Stimulated activated naive B cell treated with anti-CD40 and anti-IgM and Interleukin-4, amounts not matched to agents 10 μg/mL and 1 μg/mL and 100 μg/mL, for 72 hours (primary cell): ENCODE measurements at regions not wholly inside any gene's neighbourhood (a gene's known extent, or its start where the extent isn't known, plus 50 kb on each side); places are given as distances from the start of the nearest gene placed in this dataset.
"Not testable (repeated sequence)": the region's sequence is repeated elsewhere in the genome, so short reads cannot be mapped to it uniquely, and the experiment has no call there.

Experiments
- ATAC-seq, 2 donors: fragments of 150-1000 bp; cut with Tn5 transposase; replicated peaks; 2 replicates each; pipeline ENCODE4 v1.10.0; 2021; ENCODE audit warnings: moderate library complexity in 1 of 2
- DNase-seq: peaks from one replicate; pipeline ENCODE4 v3.0.0; 2021
- H3K27ac Mint-ChIP-seq: one replicate; pipeline ENCODE4 v1.8.0; 2022; ENCODE audit warnings: mild to moderate bottlenecking, mixed read lengths
- H3K27me3 Mint-ChIP-seq, 2 donors: one replicate each; pipeline ENCODE4 v1.8.0; 2022; ENCODE audit warnings: mixed read lengths in 2 of 2
- H3K36me3 Mint-ChIP-seq, 2 donors: one replicate each; pipeline ENCODE4 v1.8.0; 2022; ENCODE audit warnings: mixed read lengths in 2 of 2, mild to moderate bottlenecking in 1 of 2
- H3K4me1 Mint-ChIP-seq, 2 donors: one replicate each; pipeline ENCODE4 v1.8.0; 2022; ENCODE audit warnings: mixed read lengths in 2 of 2, mild to moderate bottlenecking in 1 of 2
- H3K4me3 Mint-ChIP-seq, 2 donors: one replicate each; pipeline ENCODE4 v1.8.0; 2022; ENCODE audit warnings: mild to moderate bottlenecking in 2 of 2, mixed read lengths in 2 of 2, moderate library complexity in 1 of 2
- H3K9me3 Mint-ChIP-seq, 2 donors: one replicate each; pipeline ENCODE4 v1.8.0; 2022; ENCODE audit warnings: mixed read lengths in 2 of 2, mild to moderate bottlenecking in 1 of 2

GRCh38 chr20:25965203-25965602, 268.6 kb upstream of the ZNF337 start:
- DNase-seq, ATAC-seq, H3K27ac Mint-ChIP-seq, H3K36me3 Mint-ChIP-seq, H3K9me3 Mint-ChIP-seq, H3K27me3 Mint-ChIP-seq, H3K4me3 Mint-ChIP-seq, H3K4me1 Mint-ChIP-seq: not testable (repeated sequence)

DNA sequence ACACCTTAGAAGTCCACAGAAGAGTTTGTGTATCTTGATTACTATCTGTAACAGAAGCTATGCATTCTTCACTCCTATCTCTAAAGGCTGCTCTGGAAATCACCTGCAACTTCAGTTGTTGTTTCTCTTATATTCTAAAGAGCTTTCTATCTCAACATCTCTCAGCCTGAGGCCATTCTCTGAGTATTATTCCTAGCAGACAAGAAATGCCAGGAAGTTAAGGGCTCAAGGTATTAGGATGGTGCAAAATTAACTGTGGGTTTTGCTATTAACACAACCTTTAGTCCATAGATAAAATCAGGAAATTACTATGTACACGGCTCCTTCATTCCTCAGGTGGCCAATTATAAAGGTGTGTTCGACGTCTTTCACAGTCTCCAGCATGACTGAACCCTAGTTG, 257.2 kb upstream of the ZNF337 start:
- not testable (repeated sequence) for ATAC-seq, H3K9me3 Mint-ChIP-seq, H3K4me3 Mint-ChIP-seq, DNase-seq, H3K36me3 Mint-ChIP-seq, H3K27ac Mint-ChIP-seq, H3K27me3 Mint-ChIP-seq, H3K4me1 Mint-ChIP-seq

GRCh38 chr20:25935230-25935629, 238.6 kb upstream of the ZNF337 start:
- H3K4me3 Mint-ChIP-seq, ATAC-seq, H3K36me3 Mint-ChIP-seq, H3K4me1 Mint-ChIP-seq, DNase-seq, H3K27ac Mint-ChIP-seq, H3K9me3 Mint-ChIP-seq: not testable (repeated sequence)
- peaks cover 4 to 12% of the 10 kb centered on the region in 2 donors for H3K27me3 Mint-ChIP-seq

DNA sequence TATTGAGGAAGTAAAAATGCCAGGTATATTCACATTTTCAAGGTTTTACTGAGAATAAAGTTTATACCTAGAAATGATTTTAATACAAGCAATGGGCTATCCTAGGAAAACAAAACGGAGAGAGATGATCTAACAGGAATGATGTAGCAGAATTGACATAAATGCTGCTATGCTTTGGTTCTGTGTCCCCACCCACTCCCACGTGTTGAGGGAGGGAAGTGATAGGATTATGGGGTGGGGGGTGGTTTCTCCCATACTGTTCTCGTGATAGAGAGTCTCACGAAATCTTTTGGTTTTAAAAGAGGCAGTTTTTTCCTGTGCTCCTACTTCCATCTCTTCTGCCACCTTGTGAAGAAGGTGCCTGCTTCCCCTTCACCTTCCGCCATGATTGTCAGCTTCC, 236.2 kb upstream of the ZNF337 start:
- H3K27me3 Mint-ChIP-seq, ATAC-seq, DNase-seq, H3K4me1 Mint-ChIP-seq, H3K4me3 Mint-ChIP-seq, H3K9me3 Mint-ChIP-seq, H3K36me3 Mint-ChIP-seq, H3K27ac Mint-ChIP-seq: not testable (repeated sequence)

GRCh38 chr20:25932170-25932569, 235.5 kb upstream of the ZNF337 start:
- H3K9me3 Mint-ChIP-seq, H3K4me3 Mint-ChIP-seq, ATAC-seq, H3K4me1 Mint-ChIP-seq, H3K27me3 Mint-ChIP-seq, H3K36me3 Mint-ChIP-seq, DNase-seq, H3K27ac Mint-ChIP-seq: not testable (repeated sequence)

- not testable (repeated sequence) for H3K27ac Mint-ChIP-seq, DNase-seq, H3K9me3 Mint-ChIP-seq, H3K4me3 Mint-ChIP-seq, H3K36me3 Mint-ChIP-seq, ATAC-seq
- H3K27me3 Mint-ChIP-seq, result peaks cover 7 to 18% of the 10 kb centered on the region in 2 donors
- peaks cover 0 to 10% of the 10 kb centered on the region in 2 donors for H3K4me1 Mint-ChIP-seq
Observed at GRCh38 chr20:25902321-25902720, 205.7 kb upstream of the ZNF337 start.

- H3K4me1 Mint-ChIP-seq, H3K9me3 Mint-ChIP-seq, H3K27me3 Mint-ChIP-seq, H3K36me3 Mint-ChIP-seq, H3K4me3 Mint-ChIP-seq, H3K27ac Mint-ChIP-seq, DNase-seq, ATAC-seq: not testable (repeated sequence)
Observed at GRCh38 chr20:25898663-25899062, 202.0 kb upstream of the ZNF337 start.

DNA sequence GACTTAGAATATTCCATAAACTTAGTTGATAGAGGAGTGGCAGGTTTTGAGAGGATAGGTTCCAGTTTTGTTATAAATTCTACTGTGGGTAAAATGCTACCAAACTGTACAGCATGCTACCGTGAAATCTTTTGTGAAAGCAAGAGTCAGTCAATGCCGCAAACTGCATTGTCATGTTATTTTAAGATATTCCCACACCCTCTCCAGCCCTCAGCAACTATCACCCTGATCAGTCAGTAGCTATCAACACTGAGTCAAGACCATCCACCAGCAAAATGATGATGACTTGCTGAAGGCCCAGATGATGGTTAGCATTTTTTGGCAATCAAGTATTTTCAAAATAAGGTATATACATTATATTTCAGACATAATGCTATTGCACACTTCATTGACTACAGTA, 182.4 kb upstream of the ZNF337 start:
- not testable (repeated sequence) for H3K4me1 Mint-ChIP-seq, H3K27ac Mint-ChIP-seq, H3K4me3 Mint-ChIP-seq, ATAC-seq, H3K9me3 Mint-ChIP-seq, H3K36me3 Mint-ChIP-seq, DNase-seq
- H3K27me3 Mint-ChIP-seq, result peaks cover 21 to 27% of the 10 kb centered on the region in 2 donors

DNA sequence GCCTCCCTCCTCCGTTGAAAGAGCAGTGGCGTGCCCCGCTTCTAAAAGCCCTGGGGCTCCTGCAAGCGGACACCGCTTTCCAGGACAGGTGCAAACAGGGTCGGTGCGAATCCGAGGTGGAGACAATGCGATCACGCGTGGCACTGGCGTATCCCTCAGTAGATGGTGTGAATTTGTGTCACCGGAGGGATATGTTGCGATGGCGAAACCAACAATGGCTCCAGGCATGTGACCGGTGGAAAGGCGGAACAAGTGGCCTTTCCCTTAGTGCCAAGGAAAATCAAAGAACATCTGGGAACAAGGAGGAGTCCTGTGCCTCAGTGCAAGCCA, 172.0 kb upstream of the ZNF337 start:
- H3K36me3 Mint-ChIP-seq, H3K9me3 Mint-ChIP-seq, ATAC-seq, H3K4me3 Mint-ChIP-seq, DNase-seq, H3K27ac Mint-ChIP-seq: not testable (repeated sequence)
- peaks cover 17 to 29% of the 10 kb centered on the region in 2 donors for H3K4me1 Mint-ChIP-seq
- H3K27me3 Mint-ChIP-seq, result peaks cover 54 to 56% of the 10 kb centered on the region in 2 donors

DNA sequence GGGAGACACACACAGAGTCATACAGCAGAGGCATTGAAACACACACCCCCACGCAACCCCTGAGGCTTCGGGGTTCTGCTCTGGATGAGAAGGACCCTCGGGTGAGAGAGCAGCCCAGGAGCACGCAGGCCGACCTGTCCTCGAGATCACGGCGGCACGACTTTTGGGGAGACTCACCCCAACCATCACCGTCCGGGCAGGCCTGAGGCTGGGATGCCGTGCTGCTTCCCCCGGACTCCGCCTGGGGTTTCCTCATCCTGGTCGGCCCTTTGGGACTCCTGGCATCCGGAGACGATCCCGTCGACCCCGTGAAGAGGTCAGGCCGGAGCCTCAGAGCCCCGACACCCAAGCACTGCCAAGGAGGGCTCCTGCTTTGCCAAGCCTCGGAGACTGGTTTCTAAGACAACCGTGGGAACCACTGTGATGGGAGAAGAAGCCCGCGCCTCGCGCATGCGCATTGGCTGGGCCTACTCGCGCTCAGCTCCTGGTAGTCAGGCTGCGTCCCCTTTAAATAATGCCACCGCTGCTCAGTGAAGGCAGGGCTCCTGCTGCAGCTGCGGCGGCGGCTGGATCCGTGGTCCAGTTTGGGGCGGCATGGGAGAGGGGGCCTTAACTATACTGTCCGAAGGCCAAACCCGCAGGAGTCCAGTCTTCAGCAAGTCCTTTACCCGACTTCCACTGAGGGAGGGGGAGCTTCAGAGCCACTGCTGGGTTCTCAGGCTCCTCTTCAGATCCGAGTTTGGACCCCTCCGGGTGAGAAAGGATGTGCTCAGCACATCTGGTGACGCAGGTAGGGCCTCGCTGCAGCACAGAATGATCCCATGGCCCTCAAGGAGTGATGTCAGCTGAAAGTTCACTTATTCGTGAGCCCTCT, 171.4 kb upstream of the ZNF337 start:
- peaks cover 19 to 35% of the 10 kb centered on the region in 2 donors for H3K4me1 Mint-ChIP-seq
- peak overlapping the region; percentile 21 for H3K27ac Mint-ChIP-seq
- H3K36me3 Mint-ChIP-seq, result peaks cover 1 to 3% of the 10 kb centered on the region in 2 donors
- peak overlapping the region in 1 of 2 donors; percentile 64 for H3K4me3 Mint-ChIP-seq
- peaks cover 58 to 62% of the 10 kb centered on the region in 2 donors for H3K27me3 Mint-ChIP-seq
- ATAC-seq (peak; percentile 70 to 80), DNase-seq (no peak)
- peaks cover 6 to 8% of the 10 kb centered on the region in 2 donors for H3K9me3 Mint-ChIP-seq

DNA sequence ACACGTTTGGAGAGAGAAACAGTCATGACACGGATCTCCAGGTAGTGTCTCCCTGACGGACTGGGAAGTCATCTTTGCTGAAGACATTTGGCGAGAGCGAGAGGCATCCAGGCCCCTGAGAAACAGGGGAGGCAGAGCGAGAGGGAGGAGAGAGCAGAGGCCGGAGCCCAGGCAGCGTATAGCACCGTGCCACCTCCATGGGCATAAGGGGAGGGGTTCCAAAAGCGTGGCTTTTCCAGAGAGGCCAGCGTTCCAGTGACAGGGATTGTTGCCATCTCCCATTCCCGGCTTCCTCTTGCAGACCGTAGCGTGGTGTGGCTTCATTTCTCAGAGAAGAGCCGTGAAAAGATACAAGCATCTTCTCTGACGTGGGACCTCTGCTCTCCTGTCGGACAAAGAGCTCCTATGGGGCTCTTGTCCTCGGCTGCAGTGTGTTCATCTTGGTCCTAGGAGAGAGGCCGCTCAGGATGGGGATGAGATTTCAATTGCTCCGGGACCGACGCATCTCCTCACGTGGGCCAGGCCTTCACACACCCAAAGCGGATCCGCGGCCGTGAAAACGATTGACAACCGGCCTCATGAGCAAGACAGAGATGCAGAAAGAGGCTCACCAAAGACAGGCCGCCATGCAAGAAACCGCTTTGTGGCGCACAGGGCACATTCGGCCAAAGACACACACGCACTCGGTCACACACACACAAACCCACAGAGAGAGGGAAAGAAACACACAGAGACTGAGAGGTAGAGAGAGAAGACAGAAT, 170.5 kb upstream of the ZNF337 start:
- H3K27ac Mint-ChIP-seq, H3K36me3 Mint-ChIP-seq, ATAC-seq, DNase-seq, H3K9me3 Mint-ChIP-seq: not testable (repeated sequence)
- H3K4me1 Mint-ChIP-seq, result peaks cover 25 to 43% of the 10 kb centered on the region in 2 donors
- H3K27me3 Mint-ChIP-seq, result peaks cover 66 to 70% of the 10 kb centered on the region in 2 donors
- peak overlapping the region in 1 of 2 donors; percentile 64 for H3K4me3 Mint-ChIP-seq

DNA sequence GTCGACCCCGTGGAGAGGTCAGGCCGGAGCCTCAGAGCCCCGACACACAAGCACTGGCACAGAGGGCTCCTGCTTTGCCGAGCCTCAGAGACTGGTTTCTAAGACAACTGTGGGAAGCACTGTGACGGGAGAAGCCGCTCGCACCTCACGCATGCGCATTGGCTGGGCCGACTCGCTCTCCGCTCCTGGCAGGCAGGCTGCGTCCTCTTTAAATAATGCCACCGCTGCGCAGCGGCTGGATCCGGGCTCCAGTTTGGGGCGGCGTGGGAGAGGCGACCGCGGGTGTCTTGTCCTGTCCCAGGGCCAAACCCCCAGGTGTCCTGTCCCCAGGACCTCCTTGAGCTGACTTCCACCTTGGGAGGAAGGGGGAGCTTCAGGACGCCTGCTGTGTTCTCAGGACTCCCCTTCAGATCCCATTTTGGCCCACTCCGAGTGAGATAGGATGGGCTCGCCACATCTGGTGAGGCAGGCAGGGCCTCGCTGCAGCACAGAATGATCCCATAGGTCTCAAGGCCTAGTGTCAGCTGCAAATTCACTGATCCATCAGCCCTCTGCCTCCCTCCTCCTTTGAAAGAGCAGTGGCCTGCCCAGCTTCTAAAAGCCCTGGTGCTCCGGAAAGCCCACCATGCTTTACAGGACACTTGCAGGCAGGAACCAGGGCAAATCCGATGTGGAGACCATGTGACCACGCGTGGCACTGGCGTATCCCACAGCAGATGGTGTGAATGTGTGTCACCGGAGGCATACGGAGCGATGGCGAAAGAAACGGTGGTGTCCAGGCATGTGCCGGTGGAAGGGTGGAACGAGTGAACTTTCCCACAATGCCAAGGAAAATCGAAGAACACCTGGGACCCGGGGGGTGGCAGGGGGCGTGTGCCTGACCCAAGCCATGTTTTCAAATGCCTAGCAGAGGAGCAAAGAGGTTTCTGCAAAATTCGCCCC, 169.3 kb upstream of the ZNF337 start:
- H3K9me3 Mint-ChIP-seq, result peaks cover 6 to 8% of the 10 kb centered on the region in 2 donors
- H3K36me3 Mint-ChIP-seq, result peaks cover 1 to 7% of the 10 kb centered on the region in 2 donors
- H3K27ac Mint-ChIP-seq, result no peak overlapping the region
- H3K4me1 Mint-ChIP-seq, result peaks cover 29 to 56% of the 10 kb centered on the region in 2 donors
- peak overlapping the region; percentile 32 to 60 for H3K4me3 Mint-ChIP-seq
- DNase-seq (peak; percentile 59), ATAC-seq (peak; percentile 55 to 64)
- peaks cover 78 to 82% of the 10 kb centered on the region in 2 donors for H3K27me3 Mint-ChIP-seq

GRCh38 chr20:25864963-25865714, 168.5 kb upstream of the ZNF337 start:
- not testable (repeated sequence) for DNase-seq, H3K36me3 Mint-ChIP-seq, ATAC-seq, H3K27ac Mint-ChIP-seq
- H3K4me3 Mint-ChIP-seq, result peak overlapping the region; percentile 40 to 60
- peaks cover 6 to 11% of the 10 kb centered on the region in 2 donors for H3K9me3 Mint-ChIP-seq
- H3K27me3 Mint-ChIP-seq, result peaks cover 87 to 91% of the 10 kb centered on the region in 2 donors
- H3K4me1 Mint-ChIP-seq, result peaks cover 33 to 64% of the 10 kb centered on the region in 2 donors
